ENCODE measurements at regions not wholly inside any gene's neighbourhood (a gene's known extent, or its start where the extent isn't known, plus 50 kb on each side); places are given as distances from the start of the nearest gene placed in this dataset.

DNA sequence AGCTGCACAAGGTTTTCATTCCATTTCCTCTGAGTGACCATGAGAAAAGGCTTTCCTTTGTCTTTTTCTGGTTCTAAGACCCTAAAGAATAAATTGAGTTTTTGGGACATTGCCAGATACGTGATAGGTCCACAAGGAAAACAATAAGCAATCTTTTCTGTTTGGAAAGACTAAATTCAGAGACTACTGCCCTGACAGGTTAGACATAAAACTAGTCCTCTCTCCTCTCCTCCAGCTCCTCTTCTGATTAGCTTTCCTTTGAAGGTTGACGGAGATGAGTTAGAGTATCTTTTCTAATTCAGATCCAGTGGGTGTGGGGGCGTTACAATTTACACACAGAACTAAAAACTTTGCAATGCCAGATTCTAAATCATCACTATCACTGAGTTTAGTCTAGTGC lies 57.8 kb upstream of the C1orf53 start:
- TF ChIP-seq, protein P1, sequence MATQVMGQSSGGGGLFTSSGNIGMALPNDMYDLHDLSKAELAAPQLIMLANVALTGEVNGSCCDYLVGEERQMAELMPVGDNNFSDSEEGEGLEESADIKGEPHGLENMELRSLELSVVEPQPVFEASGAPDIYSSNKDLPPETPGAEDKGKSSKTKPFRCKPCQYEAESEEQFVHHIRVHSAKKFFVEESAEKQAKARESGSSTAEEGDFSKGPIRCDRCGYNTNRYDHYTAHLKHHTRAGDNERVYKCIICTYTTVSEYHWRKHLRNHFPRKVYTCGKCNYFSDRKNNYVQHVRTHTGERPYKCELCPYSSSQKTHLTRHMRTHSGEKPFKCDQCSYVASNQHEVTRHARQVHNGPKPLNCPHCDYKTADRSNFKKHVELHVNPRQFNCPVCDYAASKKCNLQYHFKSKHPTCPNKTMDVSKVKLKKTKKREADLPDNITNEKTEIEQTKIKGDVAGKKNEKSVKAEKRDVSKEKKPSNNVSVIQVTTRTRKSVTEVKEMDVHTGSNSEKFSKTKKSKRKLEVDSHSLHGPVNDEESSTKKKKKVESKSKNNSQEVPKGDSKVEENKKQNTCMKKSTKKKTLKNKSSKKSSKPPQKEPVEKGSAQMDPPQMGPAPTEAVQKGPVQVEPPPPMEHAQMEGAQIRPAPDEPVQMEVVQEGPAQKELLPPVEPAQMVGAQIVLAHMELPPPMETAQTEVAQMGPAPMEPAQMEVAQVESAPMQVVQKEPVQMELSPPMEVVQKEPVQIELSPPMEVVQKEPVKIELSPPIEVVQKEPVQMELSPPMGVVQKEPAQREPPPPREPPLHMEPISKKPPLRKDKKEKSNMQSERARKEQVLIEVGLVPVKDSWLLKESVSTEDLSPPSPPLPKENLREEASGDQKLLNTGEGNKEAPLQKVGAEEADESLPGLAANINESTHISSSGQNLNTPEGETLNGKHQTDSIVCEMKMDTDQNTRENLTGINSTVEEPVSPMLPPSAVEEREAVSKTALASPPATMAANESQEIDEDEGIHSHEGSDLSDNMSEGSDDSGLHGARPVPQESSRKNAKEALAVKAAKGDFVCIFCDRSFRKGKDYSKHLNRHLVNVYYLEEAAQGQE (IDR thresholded peaks at IDR 0.05; ENCODE audit: insufficient replicate concordance, low read depth), result no peak
- TF ChIP-seq POLR2AphosphoS5 (IDR thresholded peaks at IDR 0.05; ENCODE audit: low read depth), result no peak
- TF ChIP-seq, protein P2, sequence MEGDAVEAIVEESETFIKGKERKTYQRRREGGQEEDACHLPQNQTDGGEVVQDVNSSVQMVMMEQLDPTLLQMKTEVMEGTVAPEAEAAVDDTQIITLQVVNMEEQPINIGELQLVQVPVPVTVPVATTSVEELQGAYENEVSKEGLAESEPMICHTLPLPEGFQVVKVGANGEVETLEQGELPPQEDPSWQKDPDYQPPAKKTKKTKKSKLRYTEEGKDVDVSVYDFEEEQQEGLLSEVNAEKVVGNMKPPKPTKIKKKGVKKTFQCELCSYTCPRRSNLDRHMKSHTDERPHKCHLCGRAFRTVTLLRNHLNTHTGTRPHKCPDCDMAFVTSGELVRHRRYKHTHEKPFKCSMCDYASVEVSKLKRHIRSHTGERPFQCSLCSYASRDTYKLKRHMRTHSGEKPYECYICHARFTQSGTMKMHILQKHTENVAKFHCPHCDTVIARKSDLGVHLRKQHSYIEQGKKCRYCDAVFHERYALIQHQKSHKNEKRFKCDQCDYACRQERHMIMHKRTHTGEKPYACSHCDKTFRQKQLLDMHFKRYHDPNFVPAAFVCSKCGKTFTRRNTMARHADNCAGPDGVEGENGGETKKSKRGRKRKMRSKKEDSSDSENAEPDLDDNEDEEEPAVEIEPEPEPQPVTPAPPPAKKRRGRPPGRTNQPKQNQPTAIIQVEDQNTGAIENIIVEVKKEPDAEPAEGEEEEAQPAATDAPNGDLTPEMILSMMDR (IDR thresholded peaks at IDR 0.05; ENCODE audit: insufficient read depth, low read length), result no peak
